Tibial nerve (tissue), 4 donors: ENCODE measurements at regions not wholly inside any gene's neighbourhood (a gene's known extent, or its start where the extent isn't known, plus 50 kb on each side); places are given as distances from the start of the nearest gene placed in this dataset.

Source experiments
- DNase-seq, 2 donors: peaks; one replicate each; pipeline ENCODE4 v3.0.0-alpha.2; 2019; ENCODE audit warnings: low spot score in 2 of 2
- H3K27ac ChIP-seq, 4 donors: fragments of 200-600 bp; sonication (generic) in 3 of 4; one replicate each; pipeline ENCODE4 v1.5.1; 2017 to 2019; ENCODE audit warnings: mild to moderate bottlenecking in 1 of 4
- H3K27me3 ChIP-seq, 2 donors: fragments of 200-600 bp; sonication (generic) in 1 of 2; one replicate each; pipeline versions ENCODE4 v1.5.1 to v1.6.0; 2017 to 2019
- H3K36me3 ChIP-seq, 3 donors: fragments of 200-600 bp; sonication (generic); one replicate each; pipeline ENCODE4 v1.5.1; 2018 to 2019
- H3K4me1 ChIP-seq, 4 donors: fragments of 200-600 bp; sonication (generic) in 3 of 4; one replicate each; pipeline ENCODE4 v1.5.1; 2017 to 2019
- H3K4me3 ChIP-seq, 4 donors: fragments of 200-600 bp; sonication (generic) in 3 of 4; one replicate each; pipeline ENCODE4 v1.5.1; 2017 to 2019; ENCODE audit warnings: mild to moderate bottlenecking in 1 of 4, moderate library complexity in 1 of 4
- H3K9me3 ChIP-seq, 4 donors: fragments of 200-600 bp; sonication (generic) in 3 of 4; one replicate each; pipeline ENCODE4 v1.5.1; 2017 to 2019
- EP300 ChIP-seq, 2 donors: sonication (generic); formaldehyde crosslinking; IDR thresholded peaks; one replicate each; pipeline ENCODE4 v1.6.1; 2017; ENCODE audit warnings: antibody characterized with exemption in 2 of 2, mild to moderate bottlenecking in 1 of 2
- POLR2A ChIP-seq, 2 donors: fragments of 450-650 bp; IDR thresholded peaks; one replicate each; pipeline ENCODE4 v1.6.1; 2017; ENCODE audit warnings: antibody characterized with exemption in 2 of 2, mild to moderate bottlenecking in 2 of 2, moderate library complexity in 2 of 2
- WGBS, 2 donors: methylation state at CpG; one replicate each; pipeline ENCODE4 v1.1.5; 2018; 5-methylcytosine and 5-hydroxymethylcytosine counted together
- TF ChIP-seq, protein P1 (sequence below), 5 experiments: fragments of 200-600 bp in 3 of 5; fragments of 450-650 bp in 2 of 5; sonication (generic) in 3 of 5; IDR thresholded peaks; one replicate each; pipeline ENCODE4 v1.5.1; 2016 to 2019; ENCODE audit warnings: antibody characterized with exemption in 5 of 5, mild to moderate bottlenecking in 3 of 5, moderate library complexity in 2 of 5

DNA sequence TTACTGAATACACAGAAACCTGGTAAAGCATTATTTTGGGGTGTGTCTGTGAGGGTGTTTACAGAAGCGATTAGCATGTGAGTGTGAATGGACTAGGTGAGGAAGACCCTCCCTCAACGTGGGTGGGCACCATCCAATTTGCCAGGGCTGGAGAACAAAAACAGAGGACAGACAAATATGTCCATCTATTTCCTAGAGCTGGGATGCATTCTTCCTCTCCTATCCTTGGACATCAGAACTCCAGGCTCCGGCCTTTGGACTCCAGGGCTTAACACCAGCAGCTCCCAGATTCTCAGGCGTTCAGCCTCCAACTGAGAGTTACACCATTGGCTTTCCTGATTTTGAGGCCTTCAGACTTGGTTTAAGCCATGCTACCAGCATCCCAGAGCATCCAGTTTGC is 65.8 kb upstream of the CHD1 start:
- Histone ChIP-seq H3K27ac (no peak overlapping the region), H3K27me3 (no peaks in the 10 kb centered on the region), H3K36me3 (no peaks in the 10 kb centered on the region), H3K4me1 (no peaks in the 10 kb centered on the region), H3K9me3 (no peaks in the 10 kb centered on the region), H3K4me3 (no peak overlapping the region)
- WGBS, 2 donors = 71 to 78% methylated on average over 4 of the region's 4 CpGs
- TF ChIP-seq POLR2A (IDR thresholded peaks at IDR 0.05) (no peak), EP300 (IDR thresholded peaks at IDR 0.05) (no peak)
- TF ChIP-seq, protein P1, sequence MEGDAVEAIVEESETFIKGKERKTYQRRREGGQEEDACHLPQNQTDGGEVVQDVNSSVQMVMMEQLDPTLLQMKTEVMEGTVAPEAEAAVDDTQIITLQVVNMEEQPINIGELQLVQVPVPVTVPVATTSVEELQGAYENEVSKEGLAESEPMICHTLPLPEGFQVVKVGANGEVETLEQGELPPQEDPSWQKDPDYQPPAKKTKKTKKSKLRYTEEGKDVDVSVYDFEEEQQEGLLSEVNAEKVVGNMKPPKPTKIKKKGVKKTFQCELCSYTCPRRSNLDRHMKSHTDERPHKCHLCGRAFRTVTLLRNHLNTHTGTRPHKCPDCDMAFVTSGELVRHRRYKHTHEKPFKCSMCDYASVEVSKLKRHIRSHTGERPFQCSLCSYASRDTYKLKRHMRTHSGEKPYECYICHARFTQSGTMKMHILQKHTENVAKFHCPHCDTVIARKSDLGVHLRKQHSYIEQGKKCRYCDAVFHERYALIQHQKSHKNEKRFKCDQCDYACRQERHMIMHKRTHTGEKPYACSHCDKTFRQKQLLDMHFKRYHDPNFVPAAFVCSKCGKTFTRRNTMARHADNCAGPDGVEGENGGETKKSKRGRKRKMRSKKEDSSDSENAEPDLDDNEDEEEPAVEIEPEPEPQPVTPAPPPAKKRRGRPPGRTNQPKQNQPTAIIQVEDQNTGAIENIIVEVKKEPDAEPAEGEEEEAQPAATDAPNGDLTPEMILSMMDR (IDR thresholded peaks at IDR 0.05) = no peak
- DNase-seq = no peak

DNA sequence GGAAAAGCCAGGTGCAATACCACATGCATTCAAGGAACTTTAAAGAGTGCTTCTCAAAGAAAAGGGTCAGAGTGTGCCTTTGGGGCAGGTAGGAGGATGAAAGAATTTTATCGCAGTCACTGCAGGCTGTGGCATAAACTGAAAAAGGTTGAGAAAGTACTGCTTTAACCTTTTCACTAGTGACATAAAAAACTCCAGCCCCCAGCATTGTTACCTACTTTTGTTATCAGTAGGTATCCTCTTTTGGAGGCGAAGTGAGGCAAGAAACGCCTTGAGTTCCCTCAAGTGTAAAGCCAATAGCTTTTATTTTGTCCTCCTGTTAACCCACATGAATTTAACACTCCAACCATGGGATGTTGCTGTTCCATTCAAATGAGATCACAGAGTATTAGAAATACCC is 64.7 kb upstream of the CHD1 start:
- DNase-seq = no peak
- H3K4me3 ChIP-seq = no peak overlapping the region
- WGBS, 2 donors = 76 to 79% methylated on average over 3 of the region's 3 CpGs
- H3K27me3 ChIP-seq = no peaks in the 10 kb centered on the region
- TF ChIP-seq EP300 (IDR thresholded peaks at IDR 0.05) (no peak), POLR2A (IDR thresholded peaks at IDR 0.05) (no peak)
- TF ChIP-seq, protein P1 (IDR thresholded peaks at IDR 0.05) = no peak
- no peaks in the 10 kb centered on the region for H3K4me1 ChIP-seq
- H3K9me3 ChIP-seq = no peaks in the 10 kb centered on the region
- no peaks in the 10 kb centered on the region for H3K36me3 ChIP-seq
- no peak overlapping the region for H3K27ac ChIP-seq

DNA sequence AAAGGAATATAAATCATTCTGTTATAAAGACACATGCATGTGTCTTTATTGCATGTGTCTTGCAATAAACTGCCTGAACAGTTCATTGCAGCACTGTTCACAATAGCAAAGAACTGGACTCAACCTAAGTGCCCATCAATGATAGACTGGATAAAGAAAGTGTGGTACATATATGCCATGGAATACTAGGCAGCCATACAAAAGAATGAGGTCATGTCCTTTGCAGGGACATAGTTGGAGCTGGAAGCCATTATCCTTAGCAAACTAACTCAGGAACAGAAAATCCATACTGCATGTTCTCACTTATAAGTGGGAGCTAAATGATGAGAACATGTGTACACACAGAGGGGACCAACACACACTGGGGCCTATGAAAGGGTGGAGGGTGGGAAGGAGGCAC is 63.7 kb upstream of the CHD1 start:
- Histone ChIP-seq H3K27me3 (no peaks in the 10 kb centered on the region), H3K9me3 (no peaks in the 10 kb centered on the region), H3K36me3 (no peaks in the 10 kb centered on the region), H3K27ac (no peak overlapping the region), H3K4me1 (no peaks in the 10 kb centered on the region), H3K4me3 (no peak overlapping the region)
- no peak for DNase-seq
- no peak for TF ChIP-seq EP300 (IDR thresholded peaks at IDR 0.05)
- TF ChIP-seq POLR2A (IDR thresholded peaks at IDR 0.05) = no peak
- TF ChIP-seq, protein P1 (IDR thresholded peaks at IDR 0.05) = no peak

DNA sequence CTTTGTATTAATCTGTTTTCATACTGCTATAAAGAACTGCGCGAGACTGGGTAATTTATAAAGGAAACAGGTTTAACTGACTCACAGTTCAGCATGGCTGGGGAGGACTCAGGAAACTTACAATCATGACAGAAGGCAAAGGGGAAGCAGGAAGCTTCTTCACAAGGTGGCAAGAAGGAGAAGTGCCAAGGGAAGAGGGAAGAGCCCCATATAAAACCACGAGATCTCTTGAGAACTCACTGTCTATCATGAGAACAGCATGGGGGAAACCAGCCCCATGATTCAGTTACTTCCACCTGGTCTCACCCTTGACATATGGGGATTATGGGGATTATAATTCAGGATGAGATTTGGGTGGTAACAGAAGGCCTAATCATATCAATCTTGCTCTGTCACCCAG is 60.9 kb upstream of the CHD1 start:
- Histone ChIP-seq H3K4me3 (no peak overlapping the region), H3K27ac (no peak overlapping the region), H3K4me1 (no peaks in the 10 kb centered on the region), H3K9me3 (no peaks in the 10 kb centered on the region), H3K36me3 (no peaks in the 10 kb centered on the region), H3K27me3 (no peaks in the 10 kb centered on the region)
- DNase-seq = no peak
- WGBS, 2 donors = 64 to 84% methylated on average over 3 of the region's 3 CpGs
- peak in 1 of 2 donors; percentile 40 for TF ChIP-seq EP300 (IDR thresholded peaks at IDR 0.05)
- TF ChIP-seq POLR2A (IDR thresholded peaks at IDR 0.05) = no peak

DNA sequence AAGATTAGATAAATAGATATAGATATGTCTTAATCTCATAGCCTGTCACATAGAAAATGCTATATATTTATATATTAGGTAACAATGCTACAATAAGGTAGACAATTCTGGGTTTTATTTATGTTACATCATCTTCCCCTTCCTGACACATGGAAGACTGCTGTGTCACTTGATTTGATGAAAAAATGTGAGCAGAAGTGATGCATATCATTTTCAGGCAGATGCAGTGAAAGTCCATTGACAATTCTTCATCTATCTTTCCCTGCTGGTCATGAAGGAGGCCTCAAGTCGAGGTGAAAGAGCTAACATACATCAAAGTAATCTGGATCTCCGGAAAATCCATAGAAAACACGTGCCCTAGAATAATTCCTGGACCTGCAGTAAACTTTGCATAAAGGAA is 57.8 kb upstream of the CHD1 start:
- no peak for DNase-seq
- Histone ChIP-seq H3K4me1 (no peaks in the 10 kb centered on the region), H3K27ac (no peak overlapping the region), H3K4me3 (no peak overlapping the region), H3K9me3 (no peaks in the 10 kb centered on the region), H3K36me3 (no peaks in the 10 kb centered on the region), H3K27me3 (no peaks in the 10 kb centered on the region)
- 71 to 88% methylated on average over 3 of the region's 3 CpGs for whole genome bisulfite sequencing, 2 donors
- TF ChIP-seq, protein P1 (IDR thresholded peaks at IDR 0.05) = no peak
- TF ChIP-seq EP300 (IDR thresholded peaks at IDR 0.05) (no peak), POLR2A (IDR thresholded peaks at IDR 0.05) (no peak)

DNA sequence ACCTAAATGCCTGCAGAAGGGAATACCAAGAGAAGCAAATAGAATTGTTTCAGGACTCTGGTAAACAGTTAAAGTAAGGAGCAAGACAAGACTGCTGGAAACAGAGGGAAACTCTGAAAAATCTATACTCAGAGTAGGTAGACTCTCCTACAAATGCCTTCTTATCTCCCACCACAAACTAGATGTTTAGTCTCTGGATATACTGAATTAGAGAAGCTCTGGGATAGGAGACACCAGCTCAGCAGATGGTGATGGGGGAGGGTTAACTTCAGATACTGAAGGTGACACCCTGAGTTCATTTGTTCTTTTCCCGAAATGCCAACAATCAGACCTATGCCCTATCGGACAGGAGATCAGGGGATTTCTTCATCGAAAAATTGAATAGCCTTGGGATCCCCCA is 54.1 kb upstream of the CHD1 start:
- no peaks in the 10 kb centered on the region for H3K4me1 ChIP-seq
- TF ChIP-seq EP300 (IDR thresholded peaks at IDR 0.05) (no peak), POLR2A (IDR thresholded peaks at IDR 0.05) (no peak)
- TF ChIP-seq, protein P1 (IDR thresholded peaks at IDR 0.05) = no peak
- no peaks in the 10 kb centered on the region for H3K9me3 ChIP-seq
- 91 to 96% methylated on average over 3 of the region's 3 CpGs for WGBS, 2 donors
- H3K4me3 ChIP-seq = no peak overlapping the region
- DNase-seq = no peak
- H3K36me3 ChIP-seq = no peaks in the 10 kb centered on the region
- H3K27me3 ChIP-seq = no peaks in the 10 kb centered on the region
- H3K27ac ChIP-seq = no peak overlapping the region
